ENCODE measurements at regions not wholly inside any gene's neighbourhood (a gene's known extent, or its start where the extent isn't known, plus 50 kb on each side); places are given as distances from the start of the nearest gene placed in this dataset.

GRCh38 chr14:84167026-84167425, 1362.9 kb upstream of the FLRT2 start:
- no peak for TF ChIP-seq CTCF (IDR thresholded peaks at IDR 0.05; ENCODE audit: poor library complexity)
- no peak for TF ChIP-seq EZH2phosphoT487 (IDR thresholded peaks at IDR 0.05; ENCODE audit: low read depth, severe bottlenecking, unreplicated experiment)
